Adrenal gland (tissue), 9 donors: ENCODE measurements at regions not wholly inside any gene's neighbourhood (a gene's known extent, or its start where the extent isn't known, plus 50 kb on each side); places are given as distances from the start of the nearest gene placed in this dataset.
"Not testable (repeated sequence)": the region's sequence is repeated elsewhere in the genome, so short reads cannot be mapped to it uniquely, and the experiment has no call there.

Experiments
- DNase-seq, 7 donors: peaks; one replicate each; pipeline ENCODE4 v3.0.0-alpha.2; 2019 to 2020
- H3K27ac ChIP-seq, 5 donors: fragments of 200-600 bp; sonication (generic) in 4 of 5; 1 replicate in 3 of 5; 2 replicates in 2 of 5; pipeline versions ENCODE4 v1.5.1 to v1.8.0; 2016 to 2020; ENCODE audit warnings: mild to moderate bottlenecking in 1 of 5
- H3K27me3 ChIP-seq: fragments of 200-600 bp; 2 replicates; pipeline ENCODE4 v1.8.0; 2021
- H3K36me3 ChIP-seq, 2 donors: fragments of 200-600 bp; replicated peaks in 1 of 2; 1 replicate in 1 of 2; 2 replicates in 1 of 2; pipeline versions ENCODE4 v1.5.1 to v1.8.0; 2018 to 2022
- H3K4me1 ChIP-seq, 2 donors: fragments of 200-600 bp; replicated peaks in 1 of 2; 1 replicate in 1 of 2; 2 replicates in 1 of 2; pipeline versions ENCODE4 v1.5.1 to v1.8.0; 2018 to 2021
- H3K4me3 ChIP-seq, 4 donors: fragments of 200-600 bp; sonication (generic) in 3 of 4; one replicate each; pipeline ENCODE4 v1.5.1; 2016 to 2018
- H3K9me3 ChIP-seq, 3 donors: fragments of 200-600 bp; sonication (generic) in 1 of 3; replicated peaks in 1 of 3; 1 replicate in 2 of 3; 2 replicates in 1 of 3; pipeline versions ENCODE4 v1.5.1 to v1.8.0; 2016 to 2021
- CTCF ChIP-seq, 6 experiments: fragments of 450-650 bp in 4 of 6; fragments of 200-600 bp in 2 of 6; sonication (generic) in 1 of 6; IDR thresholded peaks; 1 replicate in 5 of 6; 2 replicates in 1 of 6; pipeline versions ENCODE4 v1.5.1 to v1.8.0; 2016 to 2021; ENCODE audit warnings: antibody characterized with exemption in 6 of 6, mild to moderate bottlenecking in 2 of 6, moderate library complexity in 1 of 6
- POLR2A ChIP-seq, 2 donors: fragments of 450-650 bp; IDR thresholded peaks; one replicate each; pipeline ENCODE4 v1.6.1; 2017; ENCODE audit warnings: antibody characterized with exemption in 2 of 2, mild to moderate bottlenecking in 2 of 2, moderate library complexity in 1 of 2
- WGBS, 4 donors: extraction: QIAGEN DNeasy Blood & Tissue Kit in 2 of 4; methylation state at CpG; one replicate each; pipeline versions ENCODE4 v1.1.5 to v1.1.7; 2013 to 2017; 5-methylcytosine and 5-hydroxymethylcytosine counted together
- intact Hi-C, 2 donors: fragments of 100-400 bp; cut with DNase I; formaldehyde crosslinking; loops; one replicate each; pipeline versions ENCODE4 v1.14.1 to v1.15.0; 2022 to 2023
- donor health status: healthy with polysubstance abuse.
- donor health status: Bipolar disorder and iron deficiency.
- donor health status: DM: yes; HTN: yes; CAD: no.
- donor health status: DM: no; HTN: no; CAD: no.
- donor health status: DM: no; HTN: no; CAD: no.

GRCh38 chr3:44028-44676 is 152.4 kb upstream of the CHL1 start:
- Histone ChIP-seq H3K4me1 (no peaks in the 10 kb centered on the region), H3K9me3 (no peaks in the 10 kb centered on the region), H3K4me3 (no peak overlapping the region), H3K27me3 (no peaks in the 10 kb centered on the region), H3K27ac (no peak overlapping the region), H3K36me3 (no peaks in the 10 kb centered on the region)
- intact Hi-C loops: no loop called here
- no peak for DNase-seq
- TF ChIP-seq CTCF (IDR thresholded peaks at IDR 0.05) (no peak), POLR2A (IDR thresholded peaks at IDR 0.05) (no peak)
- 65 to 73% (median 66%) methylated on average over 9 of the region's 9 CpGs for WGBS, 4 donors

GRCh38 chr3:44941-45340 is 151.6 kb upstream of the CHL1 start:
- H3K4me3 ChIP-seq, H3K27ac ChIP-seq, H3K4me1 ChIP-seq, H3K36me3 ChIP-seq, DNase-seq, intact Hi-C loops, H3K27me3 ChIP-seq, H3K9me3 ChIP-seq: not testable (repeated sequence)
- 55 to 69% (median 66%) methylated on average over 5 of the region's 5 CpGs for WGBS, 4 donors

GRCh38 chr3:46576-46975 is 150.0 kb upstream of the CHL1 start:
- no peaks in the 10 kb centered on the region for H3K36me3 ChIP-seq
- intact Hi-C loops: no loop called here
- H3K27me3 ChIP-seq: no peaks in the 10 kb centered on the region
- no peak overlapping the region for H3K4me3 ChIP-seq
- H3K9me3 ChIP-seq: no peaks in the 10 kb centered on the region
- TF ChIP-seq CTCF (IDR thresholded peaks at IDR 0.05): no peak
- no peak for TF ChIP-seq POLR2A (IDR thresholded peaks at IDR 0.05)
- no peak for DNase-seq
- H3K4me1 ChIP-seq: no peaks in the 10 kb centered on the region
- WGBS, 4 donors: 51 to 69% (median 54%) methylated on average over 2 of the region's 2 CpGs
- no peak overlapping the region for H3K27ac ChIP-seq

GRCh38 chr3:53441-53840 is 143.1 kb upstream of the CHL1 start:
- H3K36me3 ChIP-seq, DNase-seq, intact Hi-C loops, H3K27me3 ChIP-seq, H3K4me3 ChIP-seq, H3K27ac ChIP-seq, H3K4me1 ChIP-seq, H3K9me3 ChIP-seq: not testable (repeated sequence)
- 65 to 81% (median 71%) methylated on average over 5 of the region's 5 CpGs for WGBS, 4 donors

GRCh38 chr3:54240-54639 is 142.3 kb upstream of the CHL1 start:
- DNase-seq: no peak
- Histone ChIP-seq H3K27ac (no peak overlapping the region), H3K4me3 (no peak overlapping the region), H3K27me3 (no peaks in the 10 kb centered on the region), H3K36me3 (no peaks in the 10 kb centered on the region), H3K4me1 (no peaks in the 10 kb centered on the region), H3K9me3 (no peaks in the 10 kb centered on the region)
- TF ChIP-seq POLR2A (IDR thresholded peaks at IDR 0.05) (no peak), CTCF (IDR thresholded peaks at IDR 0.05) (no peak)
- intact Hi-C loops: no loop called here
- WGBS, 4 donors: 64 to 81% (median 78%) methylated on average over 5 of the region's 5 CpGs
